Thyroid gland (tissue), 4 donors: ENCODE measurements at regions not wholly inside any gene's neighbourhood (a gene's known extent, or its start where the extent isn't known, plus 50 kb on each side); places are given as distances from the start of the nearest gene placed in this dataset.

Experiments
- DNase-seq, 2 donors: peaks; one replicate each; pipeline ENCODE4 v3.0.0-alpha.2; 2019
- H3K27ac ChIP-seq, 3 donors: fragments of 200-600 bp; sonication (generic); 1 replicate in 2 of 3; 2 replicates in 1 of 3; pipeline ENCODE4 v1.5.1; 2016 to 2019; ENCODE audit warnings: mild to moderate bottlenecking in 1 of 3, moderate library complexity in 1 of 3
- H3K27me3 ChIP-seq: fragments of 200-600 bp; sonication (generic); one replicate; pipeline ENCODE4 v1.5.1; 2019
- H3K36me3 ChIP-seq, 2 donors: fragments of 200-600 bp; sonication (generic); one replicate each; pipeline ENCODE4 v1.5.1; 2016 to 2019
- H3K4me1 ChIP-seq, 2 donors: fragments of 200-600 bp; sonication (generic); one replicate each; pipeline ENCODE4 v1.5.1; 2017 to 2019
- H3K4me3 ChIP-seq, 3 donors: fragments of 200-600 bp; sonication (generic); replicated peaks in 1 of 3; 1 replicate in 2 of 3; 2 replicates in 1 of 3; pipeline ENCODE4 v1.5.1; 2016; ENCODE audit warnings: mild to moderate bottlenecking in 1 of 3
- H3K9me3 ChIP-seq: fragments of 200-600 bp; sonication (generic); one replicate; pipeline ENCODE4 v1.5.1; 2017
- CTCF ChIP-seq, 6 experiments: fragments of 200-600 bp in 3 of 6; fragments of 450-650 bp in 3 of 6; sonication (generic) in 3 of 6; IDR thresholded peaks; one replicate each; pipeline ENCODE4 v1.5.1; 2016 to 2019; ENCODE audit warnings: antibody characterized with exemption in 6 of 6, mild to moderate bottlenecking in 2 of 6, inconsistent platforms in 1 of 6, moderate library complexity in 1 of 6
- POLR2A ChIP-seq, 2 donors: fragments of 450-650 bp; IDR thresholded peaks; one replicate each; pipeline ENCODE4 v1.6.1; 2017; ENCODE audit warnings: antibody characterized with exemption in 2 of 2, mild to moderate bottlenecking in 2 of 2, moderate library complexity in 1 of 2
- WGBS, 2 donors: methylation state at CpG; one replicate each; pipeline ENCODE4 v1.1.5; 2017; 5-methylcytosine and 5-hydroxymethylcytosine counted together
- intact Hi-C: fragments of 100-400 bp; cut with DNase I; formaldehyde crosslinking; loops from one replicate; pipeline ENCODE4 v1.15.1; 2023

GRCh38 chr15:87631775-87632174 lies 624.8 kb downstream of the NTRK3 start:
- Histone ChIP-seq H3K9me3 (no peaks in the 10 kb centered on the region), H3K27ac (no peak overlapping the region), H3K4me1 (no peaks in the 10 kb centered on the region), H3K4me3 (no peak overlapping the region), H3K27me3 (no peaks in the 10 kb centered on the region), H3K36me3 (no peaks in the 10 kb centered on the region)
- no peak for DNase-seq
- 20 to 24% methylated on average over 2 of the region's 2 CpGs for WGBS, 2 donors
- TF ChIP-seq CTCF (IDR thresholded peaks at IDR 0.05) (no peak), POLR2A (IDR thresholded peaks at IDR 0.05) (no peak)
- intact Hi-C loops = no loop called here

- TF ChIP-seq CTCF (IDR thresholded peaks at IDR 0.05) (no peak), POLR2A (IDR thresholded peaks at IDR 0.05) (no peak)
- Histone ChIP-seq H3K9me3 (no peaks in the 10 kb centered on the region), H3K36me3 (no peaks in the 10 kb centered on the region), H3K4me3 (no peak overlapping the region), H3K4me1 (no peaks in the 10 kb centered on the region), H3K27ac (no peak overlapping the region), H3K27me3 (no peaks in the 10 kb centered on the region)
- WGBS, 2 donors = 90 to 96% methylated on average over 1 of the region's 1 CpG
- no peak for DNase-seq
- intact Hi-C loops = no loop called here
Observed at GRCh38 chr15:87631093-87631492, 625.4 kb downstream of the NTRK3 start.

GRCh38 chr15:87628311-87628710 lies 628.2 kb downstream of the NTRK3 start:
- DNase-seq = no peak
- 55 to 57% methylated on average over 3 of the region's 3 CpGs for WGBS, 2 donors
- no peak for TF ChIP-seq CTCF (IDR thresholded peaks at IDR 0.05)
- TF ChIP-seq POLR2A (IDR thresholded peaks at IDR 0.05) = no peak
- Histone ChIP-seq H3K36me3 (no peaks in the 10 kb centered on the region), H3K9me3 (no peaks in the 10 kb centered on the region), H3K27me3 (no peaks in the 10 kb centered on the region), H3K4me3 (no peak overlapping the region), H3K27ac (no peak overlapping the region), H3K4me1 (no peaks in the 10 kb centered on the region)
- intact Hi-C loops = no loop called here

DNA sequence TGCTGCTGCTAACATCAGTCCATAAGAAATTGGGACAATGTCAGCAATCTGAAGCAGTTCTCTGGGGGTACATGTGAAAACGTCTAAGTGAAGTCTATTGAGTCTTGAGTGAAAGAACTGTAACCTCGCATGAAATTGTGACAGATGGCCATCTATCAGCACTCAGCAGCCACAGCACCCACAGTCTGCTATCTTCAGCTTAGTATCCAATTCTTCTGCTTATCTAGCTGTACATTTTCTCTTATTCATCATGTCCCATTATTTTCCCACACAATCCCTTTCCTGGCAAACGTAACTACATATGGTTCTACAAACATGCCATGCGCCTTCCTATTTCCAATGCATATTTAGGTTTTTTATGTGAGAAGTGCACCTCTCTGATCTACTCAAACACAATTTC lies 629.7 kb downstream of the NTRK3 start:
- 87 to 91% methylated on average over 4 of the region's 4 CpGs for WGBS, 2 donors
- no peaks in the 10 kb centered on the region for H3K36me3 ChIP-seq
- no peaks in the 10 kb centered on the region for H3K4me1 ChIP-seq
- intact Hi-C loops = no loop called here
- H3K27me3 ChIP-seq = no peaks in the 10 kb centered on the region
- no peaks in the 10 kb centered on the region for H3K9me3 ChIP-seq
- DNase-seq = no peak
- H3K4me3 ChIP-seq = no peak overlapping the region
- TF ChIP-seq POLR2A (IDR thresholded peaks at IDR 0.05) = no peak
- no peak for TF ChIP-seq CTCF (IDR thresholded peaks at IDR 0.05)
- no peak overlapping the region for H3K27ac ChIP-seq

GRCh38 chr15:87623832-87624231 lies 632.7 kb downstream of the NTRK3 start:
- no peak for DNase-seq
- Histone ChIP-seq H3K9me3 (no peaks in the 10 kb centered on the region), H3K27ac (no peak overlapping the region), H3K4me3 (no peak overlapping the region), H3K27me3 (no peaks in the 10 kb centered on the region), H3K36me3 (no peaks in the 10 kb centered on the region), H3K4me1 (no peaks in the 10 kb centered on the region)
- WGBS, 2 donors = 56 to 67% methylated on average over 6 of the region's 6 CpGs
- TF ChIP-seq POLR2A (IDR thresholded peaks at IDR 0.05) (no peak), CTCF (IDR thresholded peaks at IDR 0.05) (no peak)
- intact Hi-C loops = no loop called here
